T1000 (cell line): ENCODE measurements at regions not wholly inside any gene's neighbourhood (a gene's known extent, or its start where the extent isn't known, plus 50 kb on each side); places are given as distances from the start of the nearest gene placed in this dataset.

Experiments
- DNase-seq: peaks from one replicate; lab custom pipeline; 2025; ENCODE audit warnings: mixed read lengths; lab: John Stamatoyannopoulos, UW

DNA sequence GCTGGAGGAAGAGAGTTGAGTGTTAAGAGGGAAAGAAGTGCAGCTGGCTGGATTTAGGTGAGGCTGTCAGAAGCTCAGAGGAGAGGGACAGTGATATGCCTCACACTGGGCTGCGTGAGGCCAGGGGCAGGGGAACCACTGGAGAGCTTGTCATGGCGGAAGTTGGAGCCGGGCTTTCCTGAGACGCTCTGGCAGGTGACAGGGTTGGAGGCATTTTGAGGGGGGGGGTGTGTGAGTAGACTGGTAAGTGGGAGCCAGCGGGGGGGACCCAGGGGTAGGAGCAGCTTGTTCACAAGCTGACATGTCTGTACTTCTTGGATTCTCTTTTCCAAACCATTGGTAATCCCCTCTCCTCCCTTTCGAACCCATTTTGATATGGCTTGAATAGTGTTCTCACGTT lies 331.5 kb upstream of the RGMA start:
- no peak for DNase-seq

DNA sequence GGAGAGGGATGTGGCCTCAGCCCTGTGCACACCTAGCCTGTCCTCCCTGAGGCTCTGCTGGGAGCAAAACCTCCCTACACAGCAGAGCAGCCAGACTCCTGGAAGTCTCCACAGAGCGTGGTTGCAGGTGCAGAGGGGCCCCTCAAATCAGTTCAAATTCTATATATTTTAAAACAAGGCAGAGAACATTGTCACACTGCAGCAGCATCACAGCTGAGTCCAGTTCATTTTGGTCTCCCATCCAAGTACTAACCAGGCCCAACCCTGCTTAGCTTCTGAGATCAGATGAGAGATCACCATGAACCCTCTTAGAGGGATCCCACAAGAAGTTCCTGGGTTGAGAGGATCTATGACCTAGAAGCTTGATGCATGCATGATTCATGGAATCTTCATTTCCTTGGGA lies 331.0 kb upstream of the RGMA start:
- DNase-seq: no peak

DNA sequence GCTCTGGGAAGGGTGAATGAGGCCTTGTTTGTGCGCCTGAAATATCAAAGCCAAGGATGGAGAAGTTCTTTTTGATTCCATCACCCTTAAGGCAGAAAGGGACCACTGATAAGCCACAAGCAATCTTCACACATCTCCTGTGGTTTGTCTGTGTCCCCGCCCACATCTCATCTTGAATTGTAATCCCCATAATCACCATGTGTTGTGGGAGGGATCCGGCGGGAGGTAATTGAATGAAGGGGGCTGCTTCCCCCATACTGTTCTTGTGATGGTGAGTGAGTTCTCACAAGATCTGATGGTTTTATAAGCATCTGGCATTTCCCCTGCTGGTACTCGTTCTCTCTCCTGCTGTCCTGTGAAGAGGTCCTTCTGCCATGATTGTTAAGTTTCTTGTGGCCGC lies 329.6 kb upstream of the RGMA start:
- DNase-seq: no peak

DNA sequence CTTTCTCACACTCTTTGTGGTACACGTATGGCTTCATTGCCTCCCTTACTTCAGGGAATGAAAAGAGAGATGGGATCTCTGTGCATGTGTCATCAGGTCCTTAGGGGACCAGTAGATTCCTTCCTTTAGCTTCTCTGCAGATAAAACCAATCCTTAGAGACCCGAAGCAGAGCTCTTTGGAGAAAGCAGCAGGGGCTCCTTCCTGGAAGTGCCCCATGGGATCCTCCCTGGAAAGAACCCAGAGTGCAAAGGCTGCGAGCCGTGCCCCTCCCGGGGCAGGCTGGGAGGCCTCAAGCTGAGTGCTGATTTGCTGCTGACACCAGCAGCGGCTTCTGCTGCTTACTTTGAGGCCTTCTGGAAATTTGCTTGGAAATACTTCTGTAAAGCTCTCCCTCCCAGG lies 328.6 kb upstream of the RGMA start:
- no peak for DNase-seq

DNA sequence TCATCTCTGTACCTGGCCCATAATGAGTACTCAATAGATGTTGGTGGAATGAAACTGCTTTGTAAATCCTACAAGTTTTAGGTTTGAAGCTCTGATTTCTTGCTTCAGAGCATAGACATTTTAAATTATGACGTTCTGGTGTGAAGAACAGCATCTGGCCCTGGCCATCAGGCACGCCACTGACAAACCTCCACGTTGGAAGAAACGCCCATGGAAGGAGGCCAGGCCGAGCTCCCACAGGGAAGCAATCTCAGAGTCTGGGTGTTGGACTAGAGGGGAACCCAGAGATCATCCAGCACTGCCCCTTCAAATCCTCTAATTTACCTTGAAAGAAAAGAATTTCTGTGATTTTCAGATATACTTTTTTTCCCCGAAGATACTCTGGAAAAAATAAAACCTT lies 328.1 kb upstream of the RGMA start:
- no peak for DNase-seq

DNA sequence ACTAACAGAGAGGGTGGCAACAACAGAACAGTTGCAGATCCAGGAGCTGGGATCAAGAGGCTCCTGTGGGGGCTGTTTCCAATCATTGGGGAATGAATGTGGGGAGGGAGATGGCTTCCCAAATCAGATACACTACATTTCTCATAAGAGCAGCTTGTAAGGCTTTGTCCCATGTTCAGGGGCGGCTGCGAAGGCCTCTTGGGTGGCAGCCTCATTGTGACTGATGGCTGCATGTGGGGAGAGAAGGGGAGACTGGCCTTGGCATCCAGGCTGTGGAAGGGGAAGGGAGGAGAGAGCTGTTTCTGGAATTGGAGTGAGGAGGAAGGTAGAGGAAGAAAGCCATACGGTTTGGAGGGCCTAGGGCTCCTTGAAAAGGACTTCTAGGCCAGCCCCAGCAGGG lies 326.6 kb upstream of the RGMA start:
- no peak for DNase-seq

DNA sequence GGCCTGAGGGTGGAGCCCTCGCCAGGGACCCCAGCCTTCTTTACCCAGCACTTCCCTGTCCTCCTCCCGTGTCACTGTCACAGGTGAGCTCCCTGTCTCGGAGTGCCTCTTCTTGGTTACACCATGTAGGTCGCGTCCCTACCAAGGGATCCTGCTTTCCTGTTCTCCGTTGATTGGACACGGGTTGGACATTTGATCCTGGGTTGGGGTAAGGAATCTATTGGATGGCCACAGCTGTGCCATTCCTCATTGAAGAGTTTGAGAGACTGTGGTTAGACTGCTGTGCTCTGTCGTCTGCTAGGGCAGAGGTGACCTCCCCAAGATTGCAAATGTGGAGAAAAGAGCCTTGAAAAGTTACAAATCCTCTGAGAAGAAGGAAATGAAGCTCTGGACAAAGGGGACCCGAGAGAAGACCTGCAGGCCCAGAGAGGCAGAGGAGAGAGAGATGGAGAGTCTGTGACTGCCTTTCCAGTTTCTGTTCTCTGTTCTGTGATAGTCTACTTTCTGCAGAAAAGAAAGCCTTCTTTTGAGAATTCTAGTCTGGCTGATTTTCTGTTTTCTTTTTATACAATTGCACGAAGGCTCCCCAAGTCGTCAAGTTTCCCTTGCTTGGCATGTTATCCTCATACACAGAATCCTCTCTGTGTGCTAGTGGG lies 325.7 kb upstream of the RGMA start:
- no peak for DNase-seq

DNA sequence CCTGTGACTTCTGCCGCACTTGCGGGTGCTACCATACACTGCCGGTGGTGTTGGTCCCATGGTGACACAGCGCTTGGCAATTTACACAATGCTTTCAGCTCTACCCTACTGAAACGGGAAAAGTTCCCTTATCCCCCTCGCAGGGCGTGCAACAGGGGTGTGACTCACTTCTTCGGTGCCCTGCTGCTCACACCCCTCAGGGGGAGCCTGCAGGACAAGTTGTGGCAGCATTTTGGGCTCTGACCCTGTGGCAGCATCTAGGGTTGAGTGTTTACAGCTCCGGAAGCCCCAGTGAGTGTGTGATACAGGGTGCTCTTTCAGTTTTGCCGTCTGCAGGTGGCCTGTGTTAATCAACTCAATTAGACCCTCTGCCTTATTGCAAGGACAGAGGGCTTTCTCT lies 324.7 kb upstream of the RGMA start:
- no peak for DNase-seq

DNA sequence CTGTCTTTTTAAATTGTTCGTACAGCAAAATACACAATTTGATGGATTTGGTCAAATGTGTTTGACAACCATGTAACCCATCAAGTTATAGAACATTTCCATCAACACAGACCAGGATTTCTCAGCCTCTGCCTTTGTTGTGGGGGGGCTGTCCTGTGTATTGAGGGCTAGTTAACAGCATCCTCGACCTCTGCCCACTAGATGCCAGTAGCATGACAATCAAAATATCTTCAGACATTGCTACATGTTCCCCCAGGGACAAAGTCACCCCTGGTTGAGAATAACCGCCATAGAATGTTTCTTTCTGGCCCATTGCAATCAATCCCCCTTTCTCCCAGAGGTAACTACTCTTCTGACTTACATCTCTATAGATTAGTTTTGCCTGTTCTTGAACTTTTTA lies 310.1 kb upstream of the RGMA start:
- DNase-seq: no peak

DNA sequence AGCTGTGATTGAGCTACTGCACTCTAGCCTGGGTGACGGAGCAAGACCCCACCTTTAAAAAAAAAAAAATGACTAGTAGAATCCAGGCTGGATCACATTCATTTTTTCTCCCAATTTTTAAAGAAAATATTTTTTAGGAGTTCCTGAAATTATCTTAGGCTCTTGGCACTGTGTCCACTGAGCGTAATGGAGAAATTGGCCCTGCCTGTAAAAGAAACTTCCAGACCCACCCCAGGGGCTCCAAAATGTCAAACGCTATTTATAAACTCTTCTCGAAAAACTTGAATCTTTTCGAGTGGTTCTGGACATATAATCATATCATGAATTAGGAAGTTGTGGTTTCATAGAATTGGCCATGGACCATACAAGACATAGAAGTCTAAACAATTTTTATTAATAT lies 300.2 kb upstream of the RGMA start:
- no peak for DNase-seq

DNA sequence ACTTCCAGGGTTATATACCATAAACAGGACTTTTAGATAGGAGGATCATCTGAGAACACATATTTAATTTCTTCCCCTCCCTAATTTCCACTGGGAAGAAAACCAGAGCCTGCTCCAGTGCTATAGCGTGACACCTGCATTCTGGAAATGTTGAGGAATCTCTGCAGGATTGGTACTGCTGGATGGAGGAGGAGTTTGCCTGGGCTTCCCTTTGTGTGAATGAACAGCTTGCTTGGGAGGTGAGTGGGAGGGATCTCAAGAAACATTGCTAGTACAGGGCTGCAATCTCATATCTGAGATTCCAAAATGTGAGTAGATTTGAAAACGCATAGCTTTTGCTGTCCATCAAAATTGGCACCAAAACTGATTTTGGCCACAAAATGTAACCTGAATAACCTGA lies 295.9 kb upstream of the RGMA start:
- no peak for DNase-seq

DNA sequence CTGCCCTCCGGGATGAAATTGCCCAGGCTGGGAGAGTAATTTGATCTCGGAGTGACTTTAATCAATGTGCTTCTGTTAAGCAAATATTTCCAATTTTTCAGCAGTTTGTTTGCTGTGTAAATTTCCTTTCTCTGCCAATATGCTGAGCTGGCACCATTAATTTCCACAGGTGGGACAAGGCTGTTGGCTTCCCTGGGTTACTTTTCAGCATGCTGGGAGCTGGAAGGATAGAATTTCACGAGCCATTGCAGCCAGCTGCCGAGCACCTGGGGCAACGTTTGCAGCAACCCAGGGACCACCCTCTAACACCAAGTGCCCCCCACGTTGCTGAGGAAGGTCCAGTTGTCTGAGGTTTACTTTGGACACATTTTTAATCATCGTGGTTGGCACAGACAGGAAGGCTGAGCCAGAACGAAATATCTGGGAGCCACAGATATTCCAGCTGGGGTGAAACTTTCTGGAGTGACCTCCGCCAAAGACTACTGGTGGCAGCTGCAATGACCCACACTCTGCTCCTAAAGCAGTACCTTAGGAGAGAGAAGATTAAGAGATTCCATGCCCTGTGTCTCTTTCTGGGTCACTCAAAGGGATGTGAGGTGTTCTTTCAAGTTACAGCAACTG lies 293.3 kb upstream of the RGMA start:
- no peak for DNase-seq

DNA sequence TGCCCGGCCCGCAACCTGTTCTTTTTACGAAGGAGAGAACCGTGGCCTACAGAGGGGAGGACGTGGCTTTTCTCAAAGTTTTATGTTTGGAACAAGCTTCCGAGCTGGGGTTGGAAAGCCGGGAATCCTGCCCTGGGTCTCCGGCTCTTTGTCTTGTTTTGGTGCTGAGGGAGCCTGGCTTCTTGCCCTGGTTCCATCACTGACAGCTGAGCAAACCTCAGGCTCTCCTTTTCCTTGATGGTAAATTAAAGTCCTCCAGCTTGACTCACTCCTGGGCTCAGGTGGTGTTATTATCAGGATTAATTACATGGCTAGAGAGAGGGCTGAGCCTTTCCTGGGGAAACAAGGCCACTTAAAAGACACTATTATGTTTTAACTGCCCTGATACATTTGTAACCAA lies 289.5 kb upstream of the RGMA start:
- no peak for DNase-seq

DNA sequence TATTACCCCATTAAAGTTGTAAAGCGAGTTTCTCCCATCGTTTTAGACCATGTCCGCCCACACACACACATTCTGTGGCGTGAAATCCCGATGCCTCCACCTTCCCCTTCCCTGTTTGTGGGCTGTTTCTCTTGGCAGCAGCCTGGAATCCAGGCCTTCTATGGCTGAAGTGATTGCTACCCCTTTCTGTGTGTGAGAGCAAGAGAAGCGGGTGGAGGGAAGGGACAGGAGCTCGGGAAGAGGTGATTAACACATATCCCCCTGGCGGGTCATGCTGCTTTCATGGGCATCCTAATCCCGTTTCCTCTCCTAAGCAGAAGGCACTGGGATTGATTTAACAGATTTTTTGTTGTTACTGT lies 283.8 kb upstream of the RGMA start:
- no peak for DNase-seq

DNA sequence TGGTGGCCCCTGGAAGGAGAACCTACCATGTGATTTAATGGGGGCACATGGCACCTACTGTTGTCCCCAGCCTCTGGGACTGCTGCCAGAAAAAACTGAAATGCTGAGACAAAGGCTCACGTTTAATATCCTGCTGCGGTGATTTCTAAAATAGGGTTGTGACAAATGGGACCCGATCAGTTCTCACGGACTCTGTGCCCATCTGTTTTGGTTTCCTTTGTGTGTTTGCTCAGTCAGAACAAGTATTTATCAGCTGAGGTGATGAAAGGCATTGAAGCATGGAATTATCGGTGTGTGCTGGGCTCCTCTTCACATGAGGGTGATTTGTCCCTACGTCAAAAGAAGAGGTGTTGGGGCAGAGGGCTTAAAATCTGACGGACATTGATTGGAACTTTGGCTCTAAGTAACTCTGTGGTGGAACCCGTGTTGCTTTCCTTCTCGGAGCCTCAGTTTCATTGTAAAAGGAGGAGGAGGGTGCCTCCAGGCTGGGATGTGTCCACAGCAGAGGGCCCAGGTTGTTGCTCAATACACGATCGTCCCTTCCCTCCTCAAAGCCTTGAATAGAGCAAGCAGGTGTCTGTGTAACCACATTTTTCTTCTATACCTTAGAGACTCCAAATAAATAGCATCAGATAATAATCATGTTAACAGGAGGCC lies 283.3 kb upstream of the RGMA start:
- no peak for DNase-seq

DNA sequence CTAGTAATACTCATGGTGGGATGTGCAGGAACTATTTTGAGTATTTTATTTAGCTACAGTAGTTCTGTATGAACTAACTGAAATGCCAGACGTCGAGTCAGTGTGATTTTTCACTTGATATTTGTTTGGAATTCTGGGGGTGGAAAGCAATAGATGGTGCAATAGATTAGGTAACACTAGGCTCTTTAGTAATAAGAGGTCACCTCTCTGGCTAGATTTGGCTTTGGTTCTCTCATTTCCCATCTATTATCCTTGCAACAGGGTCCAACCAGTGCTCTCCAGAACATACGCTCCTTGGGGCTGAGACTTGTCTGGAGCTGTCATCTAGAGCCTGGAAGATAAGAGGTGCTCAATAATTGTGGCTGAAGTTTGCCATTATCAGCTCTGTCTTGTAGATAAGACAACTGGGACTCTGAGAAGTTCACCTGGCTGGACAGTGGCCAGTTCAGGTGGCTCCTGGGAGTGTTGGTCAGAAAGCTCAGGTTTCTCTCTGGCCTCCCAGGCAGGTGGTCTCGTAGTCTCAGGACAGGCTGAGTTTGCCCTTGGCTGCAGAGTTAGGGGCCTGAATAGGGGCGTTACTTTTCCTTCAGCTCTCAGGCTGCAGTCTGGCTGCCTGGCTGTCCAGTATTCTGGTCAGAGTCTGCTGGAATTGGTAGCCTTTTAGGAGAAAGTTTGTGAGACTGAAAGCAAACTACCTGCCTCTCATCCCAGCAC lies 277.5 kb upstream of the RGMA start:
- DNase-seq: no peak

DNA sequence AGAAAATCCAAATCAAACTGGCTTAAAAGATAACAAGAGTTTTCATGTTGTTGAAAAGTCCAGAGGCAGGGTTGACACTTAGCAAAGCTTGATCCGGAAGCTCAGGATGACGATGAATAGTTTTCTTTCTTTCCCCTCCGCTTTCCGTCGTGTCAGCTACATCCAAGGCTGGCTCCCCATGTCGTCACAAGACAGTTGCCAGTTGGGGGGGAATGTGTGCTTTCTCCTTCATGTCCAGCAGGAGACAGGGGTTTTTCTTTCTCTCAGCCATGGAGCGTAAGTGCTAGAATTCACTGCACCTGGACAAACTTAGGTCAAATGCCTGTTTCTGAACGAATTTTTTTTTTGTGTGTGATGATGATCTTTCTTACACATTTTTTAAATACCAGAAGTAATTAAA lies 273.8 kb upstream of the RGMA start:
- no peak for DNase-seq

DNA sequence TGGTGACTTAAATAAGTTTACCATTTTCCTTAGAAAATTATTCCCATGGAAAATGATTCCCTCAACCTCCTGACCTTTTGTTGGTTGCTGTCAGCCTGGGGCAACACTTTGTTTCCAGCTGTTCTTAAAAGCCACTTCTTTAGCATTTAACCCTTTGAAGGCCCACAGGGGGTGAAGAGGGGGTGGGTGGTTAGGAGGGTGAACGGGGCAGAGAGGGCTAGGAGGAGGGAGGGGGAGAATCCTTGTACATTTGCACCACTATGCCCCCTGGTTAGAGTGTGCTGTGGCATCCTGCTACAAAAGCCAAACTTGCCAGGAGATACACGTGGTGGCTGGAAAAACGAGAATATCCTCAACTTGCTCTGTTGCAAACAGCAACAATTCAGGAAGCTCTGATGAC lies 273.2 kb upstream of the RGMA start:
- DNase-seq: no peak

DNA sequence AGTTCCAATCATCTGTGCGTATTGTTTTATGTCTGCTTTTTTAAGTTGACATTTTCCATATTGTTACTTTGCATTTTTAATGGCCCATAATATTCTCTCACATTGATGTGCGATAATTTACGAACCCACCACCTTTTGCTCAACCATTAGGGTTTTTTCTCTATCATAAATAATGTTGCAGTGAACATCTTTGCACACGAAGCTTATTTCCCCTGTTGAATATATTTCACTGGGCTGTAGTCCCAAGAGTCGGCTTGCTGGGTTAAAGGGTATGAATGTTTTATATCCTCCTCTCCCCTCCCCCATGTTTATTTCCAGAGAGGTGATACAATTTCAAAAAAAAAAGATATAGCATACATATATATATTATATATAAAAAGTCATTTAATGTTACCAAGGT lies 272.7 kb upstream of the RGMA start:
- DNase-seq: no peak

DNA sequence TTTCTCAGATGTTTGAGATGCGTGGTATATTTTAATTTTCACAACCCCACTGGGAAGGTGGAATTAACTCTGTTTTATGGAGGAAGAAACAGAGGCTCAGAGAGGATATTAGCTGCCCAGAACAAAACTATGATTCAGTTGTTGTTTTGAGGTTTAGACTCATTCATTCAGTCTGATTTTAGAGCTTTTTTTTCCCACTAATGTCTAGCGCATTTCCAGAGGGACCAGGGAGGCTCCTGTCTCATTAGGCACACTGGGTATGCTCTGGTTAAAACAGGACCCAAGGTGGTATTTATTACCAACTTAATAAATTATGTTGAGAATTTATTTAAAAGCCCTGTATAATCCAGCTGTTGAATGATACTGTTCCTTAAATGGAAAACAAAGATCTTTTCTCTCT lies 272.0 kb upstream of the RGMA start:
- DNase-seq: no peak

DNA sequence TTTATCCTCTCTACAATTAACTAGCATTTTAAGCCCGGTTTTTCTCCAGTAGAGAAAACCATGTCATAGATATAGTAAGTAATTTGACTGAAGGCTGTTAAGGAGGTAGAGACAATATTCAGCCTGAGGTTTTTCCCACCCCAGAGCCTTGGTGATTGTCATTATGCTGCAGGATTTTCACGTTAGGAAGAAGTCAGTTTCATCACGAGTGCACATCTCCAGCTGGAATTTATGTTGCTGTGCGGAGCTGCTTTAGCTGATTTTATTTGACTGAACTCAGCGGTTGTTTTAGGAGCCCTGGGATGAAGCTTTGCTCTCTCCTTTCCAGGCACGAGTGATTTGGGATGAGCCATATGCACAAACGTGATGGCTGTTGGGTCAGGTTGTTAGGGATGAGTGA lies 271.3 kb upstream of the RGMA start:
- DNase-seq: no peak

DNA sequence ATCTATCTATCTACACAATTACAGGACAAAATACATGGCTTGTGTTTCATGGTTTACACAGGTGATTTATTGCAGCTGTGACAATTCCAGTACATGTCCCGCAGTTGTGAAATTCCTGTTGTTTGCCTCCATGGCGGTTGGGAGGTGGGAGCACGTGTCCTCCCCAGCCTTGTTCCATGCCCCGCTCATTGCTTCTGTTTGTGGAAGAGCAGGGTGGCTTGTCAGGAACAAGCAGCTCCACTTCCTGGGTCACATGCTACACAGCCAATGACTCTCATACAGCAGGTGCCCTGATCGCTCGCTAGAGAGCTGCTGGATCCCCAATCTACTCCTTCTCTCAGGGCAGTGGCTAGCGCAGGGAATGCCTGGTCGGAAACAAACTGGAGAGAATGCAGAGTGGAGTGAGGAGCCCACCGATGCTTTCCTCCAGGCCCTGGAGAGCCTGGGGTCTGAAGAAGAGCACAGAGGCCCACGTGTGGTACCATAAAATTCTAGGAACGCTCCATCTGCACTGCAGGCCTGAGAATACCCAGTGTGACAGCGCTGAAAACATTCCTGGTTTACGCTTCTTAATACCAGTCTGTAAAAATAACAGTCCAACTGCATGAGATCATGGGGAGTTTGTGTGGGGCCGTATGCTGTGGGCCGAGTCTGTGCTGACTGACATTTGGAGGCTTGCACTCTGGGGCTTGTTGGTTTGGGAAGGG lies 270.6 kb upstream of the RGMA start:
- DNase-seq: no peak

DNA sequence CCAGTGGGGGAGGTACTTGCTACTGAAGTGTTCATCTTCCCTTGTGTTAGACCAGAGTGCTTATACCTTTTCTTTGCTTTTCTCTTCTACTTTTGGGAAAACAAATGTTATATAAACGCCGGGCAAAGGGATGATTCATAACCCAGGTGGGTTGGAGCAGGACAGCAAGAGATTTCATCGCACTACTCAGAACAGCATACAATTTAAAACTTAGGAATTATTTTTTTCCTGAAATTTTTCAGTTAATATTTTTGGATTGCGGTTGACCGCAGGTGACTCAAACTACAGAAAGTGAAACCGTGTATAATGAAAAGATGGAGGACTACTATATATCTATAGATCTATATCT lies 270.0 kb upstream of the RGMA start:
- DNase-seq: no peak
